ENCODE measurements at regions not wholly inside any gene's neighbourhood (a gene's known extent, or its start where the extent isn't known, plus 50 kb on each side); places are given as distances from the start of the nearest gene placed in this dataset.

DNA sequence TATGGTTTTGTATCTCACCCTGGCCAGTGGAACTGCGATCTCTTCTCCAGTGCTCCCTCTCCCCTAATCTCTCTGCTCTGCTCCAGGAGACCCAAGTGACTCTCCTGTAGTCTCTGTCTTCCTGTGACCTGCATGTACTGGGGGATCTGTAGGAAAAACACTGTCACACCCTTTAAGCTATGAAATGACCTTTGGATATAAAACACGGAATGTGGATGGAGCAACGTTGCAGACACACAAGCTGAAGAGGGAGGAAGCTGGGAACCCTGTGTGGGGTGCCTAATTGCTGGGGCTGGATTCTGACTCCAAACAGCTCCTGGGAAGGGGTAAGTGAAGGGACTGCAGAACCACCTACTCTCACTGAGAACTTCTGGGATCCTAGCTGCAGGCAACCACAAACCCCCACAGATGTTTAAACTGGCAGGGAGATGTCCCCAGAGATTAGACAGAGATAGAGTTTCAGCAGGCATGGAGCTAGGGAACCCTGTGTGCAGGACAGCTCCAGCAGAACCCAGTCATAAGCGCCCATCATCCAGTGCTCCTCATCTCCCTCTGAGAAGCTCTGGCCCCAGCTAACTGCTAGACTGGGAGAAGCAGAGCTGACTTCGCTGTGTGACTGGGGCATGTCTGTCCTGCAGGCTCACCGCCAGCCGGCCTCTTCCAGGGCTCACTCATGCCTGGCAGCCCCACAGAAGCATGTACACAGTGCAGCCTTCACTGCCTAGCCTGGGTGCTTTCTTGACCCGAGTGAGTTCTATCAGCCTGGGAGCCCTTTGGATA is 482.7 kb upstream of the SETBP1 start:
- TF ChIP-seq EZH2 (IDR thresholded peaks at IDR 0.05; ENCODE audit: insufficient read depth, poor library complexity, severe bottlenecking) = no peak
- TF ChIP-seq EZH2phosphoT487 (IDR thresholded peaks at IDR 0.05; ENCODE audit: insufficient read depth, low read depth) = no peak
